ENCODE measurements at regions not wholly inside any gene's neighbourhood (a gene's known extent, or its start where the extent isn't known, plus 50 kb on each side); places are given as distances from the start of the nearest gene placed in this dataset.

DNA sequence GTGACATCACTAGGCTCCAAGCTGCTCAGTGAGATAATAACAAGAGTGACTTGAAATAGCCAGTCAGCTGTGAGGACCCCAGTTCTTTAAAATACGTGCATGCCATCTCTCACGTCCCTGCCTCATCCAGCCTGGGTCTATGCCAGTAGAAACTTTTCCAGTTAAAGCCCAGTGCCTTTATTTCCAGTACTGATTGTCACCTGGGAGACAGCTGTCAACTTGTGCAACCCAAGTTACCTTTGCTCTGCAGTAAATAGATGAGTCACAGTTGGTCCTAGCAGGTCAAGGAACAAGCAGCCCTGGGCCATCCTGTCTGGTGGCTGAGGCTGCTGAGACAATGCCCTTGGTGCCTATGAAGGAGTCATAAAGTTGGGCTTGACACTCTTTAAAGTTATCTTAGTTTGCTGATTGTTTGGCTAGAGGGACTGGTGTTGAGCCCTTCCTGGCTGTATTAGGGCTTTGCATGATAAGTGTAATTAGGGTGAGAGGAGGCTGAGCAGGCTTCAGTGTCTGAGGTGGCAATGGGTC is 228.7 kb downstream of the LACC1 start (continued):
- TF ChIP-seq ZXDC (CRISPR knock-in tag; IDR thresholded peaks at IDR 0.05) = no peak
- no peak for TF ChIP-seq ZMYM3 (CRISPR knock-in tag; IDR thresholded peaks at IDR 0.05)
- TF ChIP-seq, protein P1, sequence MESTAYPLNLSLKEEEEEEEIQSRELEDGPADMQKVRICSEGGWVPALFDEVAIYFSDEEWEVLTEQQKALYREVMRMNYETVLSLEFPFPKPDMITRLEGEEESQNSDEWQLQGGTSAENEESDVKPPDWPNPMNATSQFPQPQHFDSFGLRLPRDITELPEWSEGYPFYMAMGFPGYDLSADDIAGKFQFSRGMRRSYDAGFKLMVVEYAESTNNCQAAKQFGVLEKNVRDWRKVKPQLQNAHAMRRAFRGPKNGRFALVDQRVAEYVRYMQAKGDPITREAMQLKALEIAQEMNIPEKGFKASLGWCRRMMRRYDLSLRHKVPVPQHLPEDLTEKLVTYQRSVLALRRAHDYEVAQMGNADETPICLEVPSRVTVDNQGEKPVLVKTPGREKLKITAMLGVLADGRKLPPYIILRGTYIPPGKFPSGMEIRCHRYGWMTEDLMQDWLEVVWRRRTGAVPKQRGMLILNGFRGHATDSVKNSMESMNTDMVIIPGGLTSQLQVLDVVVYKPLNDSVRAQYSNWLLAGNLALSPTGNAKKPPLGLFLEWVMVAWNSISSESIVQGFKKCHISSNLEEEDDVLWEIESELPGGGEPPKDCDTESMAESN (CRISPR knock-in tag; conservative IDR thresholded peaks at IDR 0.05) = no peak
- no peak for TF ChIP-seq ZNF20 (CRISPR knock-in tag; IDR thresholded peaks at IDR 0.05)
- TF ChIP-seq SNAPC2 (CRISPR knock-in tag; IDR thresholded peaks at IDR 0.05) = no peak
- no peak for TF ChIP-seq HNRNPUL1 (IDR thresholded peaks at IDR 0.05; ENCODE audit: low read depth, low read length)
- TF ChIP-seq KAT2B (IDR thresholded peaks at IDR 0.05; ENCODE audit: borderline replicate concordance, low read depth, low read length) = no peak
- TF ChIP-seq ZNF281 (CRISPR knock-in tag; IDR thresholded peaks at IDR 0.05; ENCODE audit: borderline replicate concordance) = no peak
- TF ChIP-seq ZKSCAN5 (CRISPR knock-in tag; IDR thresholded peaks at IDR 0.05) = no peak
- no peak for TF ChIP-seq ZNF432 (CRISPR knock-in tag; IDR thresholded peaks at IDR 0.05; ENCODE audit: borderline replicate concordance)
- no peak for TF ChIP-seq ZNF83 (CRISPR knock-in tag; IDR thresholded peaks at IDR 0.05; ENCODE audit: borderline replicate concordance)
- no peak for TF ChIP-seq ZZZ3 (CRISPR knock-in tag; IDR thresholded peaks at IDR 0.05; ENCODE audit: borderline replicate concordance)
- no peak for TF ChIP-seq HDAC2 (CRISPR knock-in tag; IDR thresholded peaks at IDR 0.05)
- TF ChIP-seq MIER3 (CRISPR knock-in tag; IDR thresholded peaks at IDR 0.05; ENCODE audit: borderline replicate concordance) = peak; percentile 53; the same call in 1 of the 2 replicates
- TF ChIP-seq JUNB (CRISPR knock-in tag; IDR thresholded peaks at IDR 0.05; ENCODE audit: borderline replicate concordance) = peak; percentile 79
- TF ChIP-seq, protein P2, sequence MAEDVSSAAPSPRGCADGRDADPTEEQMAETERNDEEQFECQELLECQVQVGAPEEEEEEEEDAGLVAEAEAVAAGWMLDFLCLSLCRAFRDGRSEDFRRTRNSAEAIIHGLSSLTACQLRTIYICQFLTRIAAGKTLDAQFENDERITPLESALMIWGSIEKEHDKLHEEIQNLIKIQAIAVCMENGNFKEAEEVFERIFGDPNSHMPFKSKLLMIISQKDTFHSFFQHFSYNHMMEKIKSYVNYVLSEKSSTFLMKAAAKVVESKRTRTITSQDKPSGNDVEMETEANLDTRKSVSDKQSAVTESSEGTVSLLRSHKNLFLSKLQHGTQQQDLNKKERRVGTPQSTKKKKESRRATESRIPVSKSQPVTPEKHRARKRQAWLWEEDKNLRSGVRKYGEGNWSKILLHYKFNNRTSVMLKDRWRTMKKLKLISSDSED (CRISPR knock-in tag; IDR thresholded peaks at IDR 0.05) = no peak
- TF ChIP-seq EHMT2 (IDR thresholded peaks at IDR 0.05; ENCODE audit: borderline replicate concordance, low read depth, low read length) = peak; percentile 36; the same call in 1 of the 2 replicates
- no peak for TF ChIP-seq FOXA1 (IDR thresholded peaks at IDR 0.05)
- TF ChIP-seq FOXA1 (CRISPR knock-in tag; IDR thresholded peaks at IDR 0.05) = 0 out of 2 replicates have a peak, but pooled peaks have one; percentile 30
- no peak for TF ChIP-seq MAFG (CRISPR knock-in tag; IDR thresholded peaks at IDR 0.05)
